COLO668 (cell line): ENCODE measurements at regions not wholly inside any gene's neighbourhood (a gene's known extent, or its start where the extent isn't known, plus 50 kb on each side); places are given as distances from the start of the nearest gene placed in this dataset.

Experiments
- DNase-seq: peaks from one replicate; lab custom pipeline; 2025; ENCODE audit not compliant: unreplicated experiment; lab: John Stamatoyannopoulos, UW

DNA sequence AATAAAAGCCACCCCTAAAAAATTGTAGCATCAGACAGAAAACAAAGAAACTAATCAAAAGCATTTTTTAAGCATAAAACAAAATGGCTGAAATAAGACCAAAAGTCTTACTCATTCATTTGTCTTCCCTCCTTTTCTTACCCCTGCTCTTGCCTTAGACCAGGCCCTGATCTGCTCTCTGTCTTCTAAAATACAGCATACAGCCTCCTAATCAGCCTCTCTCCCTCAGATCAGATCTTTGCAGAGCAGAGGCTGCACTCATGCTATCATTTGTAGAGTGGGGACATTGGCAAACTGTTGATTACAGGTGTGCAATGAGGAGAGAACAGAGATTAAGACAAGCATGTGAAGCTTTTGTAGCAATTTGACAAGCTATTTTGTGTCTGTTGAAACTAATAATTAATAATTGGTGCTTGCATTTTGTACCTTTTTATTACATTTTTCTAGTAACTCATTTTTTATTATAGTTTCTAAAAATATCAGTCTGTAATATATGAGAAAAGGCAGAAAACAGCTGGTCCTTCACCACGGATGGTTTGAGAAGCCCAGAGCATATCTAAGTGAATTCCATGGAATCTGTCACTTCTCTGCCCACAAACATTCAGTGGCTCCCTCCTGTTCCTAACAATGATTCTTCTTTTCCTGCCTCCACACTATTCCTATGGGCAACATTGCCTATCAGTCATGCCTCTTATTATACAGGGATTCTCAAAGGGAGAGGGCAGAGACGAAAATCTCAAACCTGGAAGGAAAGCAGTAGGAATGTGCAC is 286.2 kb upstream of the STT3B start:
- DNase-seq, result no peak

DNA sequence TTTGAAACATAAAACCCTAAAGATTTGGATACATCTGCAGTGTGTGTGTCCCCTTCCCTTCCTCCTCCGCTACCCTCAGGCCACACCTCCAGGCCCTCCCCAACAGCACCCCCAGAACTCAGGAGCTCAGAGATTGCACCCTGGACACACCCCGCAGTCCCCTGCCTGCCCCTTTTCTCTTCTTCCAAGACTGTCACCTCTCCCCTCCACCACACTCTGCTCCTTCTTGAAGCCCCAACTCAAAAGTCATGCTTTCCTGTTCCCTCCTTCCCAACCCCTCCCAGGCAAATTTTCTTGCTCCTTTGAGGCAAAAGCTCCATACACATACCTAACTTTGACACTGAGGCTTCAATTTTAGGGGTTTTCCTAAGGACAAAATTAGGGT is 285.7 kb upstream of the STT3B start:
- DNase-seq, result no peak

DNA sequence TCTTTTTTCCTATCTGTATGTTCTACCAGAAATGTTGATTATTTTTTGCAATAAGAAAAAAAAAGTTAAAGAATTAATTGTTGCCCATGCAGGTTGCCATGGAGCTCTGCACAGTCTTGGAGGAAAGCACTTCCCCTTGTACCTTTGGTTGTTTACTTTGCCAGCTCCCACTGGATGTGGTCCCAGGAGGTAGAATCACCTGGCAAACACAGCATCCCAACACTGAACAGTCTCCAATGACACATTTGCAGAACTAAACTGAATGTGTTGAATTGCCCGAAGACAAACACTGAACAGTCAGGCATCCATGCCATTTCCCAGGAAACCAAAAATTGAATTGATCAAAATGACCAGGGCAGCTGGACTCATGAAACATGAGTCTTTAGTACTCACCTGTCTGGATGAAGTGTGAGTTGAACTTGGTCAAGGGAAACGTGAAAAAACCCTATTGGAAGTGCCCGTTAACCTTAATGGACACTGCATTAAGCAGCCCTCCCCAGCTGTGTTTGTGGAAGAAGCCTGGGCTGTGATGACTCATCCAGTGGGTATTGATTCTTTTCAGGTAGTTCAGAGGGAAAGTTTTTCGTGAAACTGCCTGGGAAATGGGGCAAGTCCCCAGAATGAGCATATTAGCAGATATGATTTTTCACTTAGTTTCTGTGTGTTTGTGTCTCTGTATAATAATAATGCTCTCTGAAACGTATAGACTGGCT is 284.7 kb upstream of the STT3B start:
- peak; percentile 70 for DNase-seq

DNA sequence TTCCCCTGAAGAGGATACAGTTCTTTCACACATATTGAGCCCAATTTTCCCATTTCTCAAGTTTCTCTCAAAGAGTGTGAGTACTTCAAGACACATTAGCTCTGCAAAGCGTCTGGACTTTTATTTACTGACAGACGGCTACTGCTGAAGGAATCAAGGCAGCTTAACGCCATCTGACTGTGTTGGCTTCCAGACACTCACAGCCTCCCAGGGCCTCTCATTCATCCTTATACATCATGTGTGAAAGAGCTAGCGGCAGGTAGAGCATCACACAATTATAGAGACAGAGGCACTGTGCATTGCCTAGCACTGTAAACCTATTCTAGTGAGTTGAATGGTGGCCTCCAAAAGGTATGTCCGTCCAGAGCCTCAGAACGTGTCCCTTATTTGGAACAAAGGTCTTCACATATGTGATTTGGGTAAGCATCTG is 284.1 kb upstream of the STT3B start:
- peak; percentile 13 for DNase-seq

DNA sequence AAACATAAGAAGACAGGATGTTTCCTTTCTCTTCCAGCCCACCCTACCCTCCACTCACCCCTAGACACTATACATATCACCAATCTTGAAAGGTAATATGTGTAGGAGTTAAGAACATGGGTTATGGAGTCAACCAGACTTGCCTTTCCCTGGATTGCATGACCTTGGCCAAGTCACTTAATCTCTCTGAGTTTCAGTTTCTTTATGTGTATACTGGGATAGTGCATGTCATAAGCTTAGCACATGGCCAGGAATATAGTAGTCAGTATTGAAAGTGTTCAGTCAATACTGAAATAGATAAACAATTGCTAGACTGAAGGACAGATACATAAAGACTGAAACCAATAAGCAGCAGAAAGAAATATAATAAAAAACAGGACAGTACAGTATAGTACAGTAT is 283.2 kb upstream of the STT3B start:
- no peak for DNase-seq

DNA sequence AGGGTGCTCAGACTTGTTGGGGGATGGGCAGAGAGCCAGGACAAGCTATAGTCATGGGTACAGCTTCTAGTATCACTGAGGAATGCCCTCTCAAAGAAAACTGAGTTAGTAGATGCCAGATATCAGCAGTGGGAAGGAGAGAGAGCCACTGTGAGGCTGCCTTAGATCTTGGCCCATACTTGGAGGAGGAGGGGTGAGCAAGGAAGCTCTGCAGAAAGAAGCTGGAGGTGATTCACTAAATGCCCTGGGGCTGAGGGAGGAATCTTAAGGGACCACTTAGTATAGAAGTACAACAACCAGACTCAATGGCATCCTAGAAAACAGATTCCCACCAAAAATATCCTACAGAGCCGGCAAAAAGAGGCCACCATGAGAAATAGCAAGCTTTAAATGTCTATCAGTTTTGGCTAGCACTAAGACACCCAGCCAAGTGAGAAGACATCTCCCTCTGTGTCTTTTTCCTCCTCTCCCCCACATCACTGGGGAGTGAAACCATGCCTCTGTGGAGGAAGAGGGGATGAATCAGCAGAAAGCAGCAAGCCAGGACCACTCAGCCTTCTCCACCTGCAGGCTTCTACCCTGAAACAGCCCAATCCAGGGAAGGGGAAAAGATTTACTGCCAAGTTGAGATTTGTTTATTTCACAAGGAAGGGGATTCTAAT is 282.5 kb upstream of the STT3B start:
- DNase-seq, result no peak

DNA sequence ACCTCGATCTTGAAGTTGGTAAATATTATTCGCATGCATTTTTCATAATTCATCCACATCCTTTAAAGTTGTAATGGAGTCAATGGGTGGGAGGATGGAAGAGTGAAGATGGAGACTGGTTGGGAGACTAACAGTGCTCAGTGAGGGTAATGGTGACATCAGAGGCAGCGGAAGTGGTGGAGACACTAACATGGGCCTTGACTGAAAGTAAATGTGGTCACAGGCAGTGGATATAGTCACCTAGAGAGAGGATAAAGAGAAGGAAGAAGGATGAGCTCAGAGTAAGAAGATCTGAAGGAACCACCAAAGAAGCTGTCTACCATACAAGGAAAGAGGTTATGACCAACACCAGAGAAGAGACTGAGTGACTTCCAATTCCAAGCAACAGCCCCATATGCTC is 281.6 kb upstream of the STT3B start:
- no peak for DNase-seq

DNA sequence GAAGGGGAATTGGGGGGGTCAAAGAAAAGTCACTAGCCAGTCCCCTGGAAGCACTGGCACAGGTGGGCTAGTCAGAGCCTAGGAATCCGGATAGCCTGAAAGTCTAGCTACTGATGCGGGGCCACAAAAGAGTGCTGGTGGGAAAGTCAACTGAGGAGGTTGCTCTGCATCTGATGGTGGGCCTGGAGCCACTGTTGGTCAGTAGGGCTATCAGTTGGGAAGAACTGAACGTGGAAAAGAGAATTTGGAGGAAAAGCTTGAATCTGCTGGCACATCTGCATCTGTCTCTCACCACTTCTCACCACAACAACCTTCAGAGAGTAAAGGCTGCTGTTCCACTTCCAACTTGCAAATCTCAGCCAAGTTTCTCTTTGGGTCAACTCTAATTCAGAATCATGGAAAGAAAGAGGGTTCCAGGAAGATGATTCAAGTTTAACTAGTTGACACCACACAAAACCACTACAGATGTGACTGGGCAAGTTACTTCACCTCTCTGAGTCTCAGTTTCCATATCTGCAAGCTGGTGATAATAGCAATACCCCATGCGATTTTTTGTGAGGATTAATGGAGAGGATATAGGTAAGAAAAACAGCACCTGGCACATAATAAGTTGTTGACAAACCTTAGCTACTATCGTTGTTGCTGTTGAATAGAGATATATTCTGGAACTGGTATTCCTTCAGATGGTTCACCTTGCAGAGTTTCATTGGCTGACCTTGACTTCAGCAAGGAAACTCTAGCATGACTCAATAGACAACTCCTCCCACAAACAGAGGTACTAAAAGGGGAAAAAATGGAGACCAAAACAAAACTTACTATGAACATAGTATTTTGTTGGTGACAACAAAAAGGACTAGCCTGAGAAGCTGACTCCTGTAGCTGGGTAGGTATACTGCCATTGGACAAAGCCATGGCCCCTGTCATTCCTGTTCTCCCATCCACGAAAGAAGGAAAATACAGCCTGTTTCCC is 280.2 kb upstream of the STT3B start:
- DNase-seq, result no peak

DNA sequence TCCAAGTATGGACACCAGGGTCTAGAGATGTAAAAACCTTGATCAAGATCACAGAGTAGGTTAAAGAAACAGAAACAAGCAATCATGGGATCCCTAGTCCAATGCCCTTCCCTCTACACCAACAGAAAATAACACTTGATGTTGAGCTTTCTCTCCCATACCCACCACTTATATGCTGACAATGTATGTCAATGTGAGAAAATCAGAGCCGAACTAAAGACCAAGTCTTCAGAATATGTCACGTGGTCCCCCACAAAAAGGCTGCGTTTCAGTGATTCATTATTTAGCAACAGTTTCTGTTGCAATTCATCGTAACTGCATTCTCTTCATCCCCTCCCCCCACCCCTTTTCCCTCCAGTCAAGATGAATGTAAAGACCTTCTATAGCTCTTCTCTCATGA is 278.9 kb upstream of the STT3B start:
- no peak for DNase-seq

DNA sequence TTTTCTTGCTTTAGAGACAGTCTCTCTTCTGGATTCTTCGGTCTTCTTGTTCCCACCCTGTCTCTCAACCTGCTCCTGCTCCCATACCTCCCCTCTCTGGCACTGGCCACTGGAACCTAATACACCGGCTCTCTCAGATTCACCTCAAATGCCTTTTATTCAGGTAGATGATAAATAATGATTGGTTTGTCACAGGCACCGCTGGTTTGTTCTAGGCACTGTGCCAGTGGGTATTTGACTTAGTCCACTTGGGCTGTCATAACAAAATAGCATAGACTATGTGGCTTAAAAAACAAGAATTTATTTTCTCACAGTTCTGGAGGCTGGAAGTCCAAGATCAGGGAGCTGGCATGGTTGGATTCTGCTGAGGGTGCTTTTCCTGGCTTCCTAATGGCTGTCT is 278.2 kb upstream of the STT3B start:
- DNase-seq, result peak; percentile 5

DNA sequence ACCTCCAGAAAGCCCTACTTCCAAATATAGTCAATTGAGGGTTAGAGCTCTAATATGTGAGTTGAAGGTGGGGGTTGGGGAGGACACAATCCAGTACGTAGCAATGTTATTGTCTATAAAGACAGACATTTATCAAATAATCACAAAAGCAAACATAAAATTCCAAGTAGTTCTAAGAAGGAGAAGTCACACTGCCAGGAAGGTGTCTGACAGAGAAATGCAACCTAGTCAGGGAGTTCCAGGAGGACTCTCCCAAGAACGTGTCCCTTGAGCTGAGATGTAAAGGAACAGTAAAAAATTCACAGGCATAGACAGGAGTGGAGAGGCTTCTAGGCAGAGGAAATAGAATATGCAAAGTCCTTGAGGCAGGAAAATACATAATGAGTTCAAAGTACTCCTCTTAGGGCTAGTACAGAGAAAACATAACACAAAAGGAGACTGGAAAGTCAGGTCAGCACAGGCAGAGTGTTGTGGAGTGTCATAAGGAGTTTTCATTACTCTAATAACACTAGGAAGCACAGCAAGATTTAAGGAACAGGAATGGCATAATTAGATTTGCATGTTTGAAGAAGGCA is 277.6 kb upstream of the STT3B start:
- no peak for DNase-seq

DNA sequence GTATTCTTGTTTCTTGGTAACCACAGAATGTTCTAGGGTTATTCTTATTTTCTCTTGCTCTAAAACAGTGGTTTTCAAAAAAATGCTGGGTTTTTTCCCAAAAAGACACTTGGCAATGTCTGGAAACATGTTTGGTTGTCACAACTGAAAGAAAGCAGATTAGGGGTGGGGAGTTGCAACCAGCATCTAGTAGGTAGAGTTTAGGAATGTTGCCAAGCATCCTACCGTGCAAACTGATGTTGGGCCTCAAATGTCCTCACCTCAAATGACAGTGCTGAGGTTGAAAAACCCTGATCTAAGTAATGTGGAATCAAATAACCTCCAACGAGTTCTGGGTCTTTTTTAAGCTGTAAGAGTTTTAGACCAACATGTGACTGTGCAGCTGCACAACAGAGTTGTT is 270.5 kb upstream of the STT3B start:
- no peak for DNase-seq

DNA sequence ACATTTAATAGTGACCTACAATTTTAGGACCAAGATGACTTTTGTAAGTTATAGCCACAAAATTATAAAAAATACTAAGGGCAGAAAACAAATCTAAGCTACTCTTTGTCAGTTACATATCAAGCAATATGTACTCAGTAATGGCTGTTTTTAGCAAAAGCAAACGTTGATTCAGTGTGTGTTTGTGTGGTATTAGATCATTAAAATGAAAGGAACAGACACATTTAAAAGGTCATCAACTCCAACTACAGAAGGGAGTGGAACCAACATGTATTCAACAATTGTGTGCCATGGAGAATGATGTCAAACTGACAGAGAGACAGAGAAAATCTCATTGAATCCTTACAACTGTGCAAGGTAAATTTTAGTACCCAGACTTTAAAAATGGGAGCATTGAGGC is 268.8 kb upstream of the STT3B start:
- no peak for DNase-seq

DNA sequence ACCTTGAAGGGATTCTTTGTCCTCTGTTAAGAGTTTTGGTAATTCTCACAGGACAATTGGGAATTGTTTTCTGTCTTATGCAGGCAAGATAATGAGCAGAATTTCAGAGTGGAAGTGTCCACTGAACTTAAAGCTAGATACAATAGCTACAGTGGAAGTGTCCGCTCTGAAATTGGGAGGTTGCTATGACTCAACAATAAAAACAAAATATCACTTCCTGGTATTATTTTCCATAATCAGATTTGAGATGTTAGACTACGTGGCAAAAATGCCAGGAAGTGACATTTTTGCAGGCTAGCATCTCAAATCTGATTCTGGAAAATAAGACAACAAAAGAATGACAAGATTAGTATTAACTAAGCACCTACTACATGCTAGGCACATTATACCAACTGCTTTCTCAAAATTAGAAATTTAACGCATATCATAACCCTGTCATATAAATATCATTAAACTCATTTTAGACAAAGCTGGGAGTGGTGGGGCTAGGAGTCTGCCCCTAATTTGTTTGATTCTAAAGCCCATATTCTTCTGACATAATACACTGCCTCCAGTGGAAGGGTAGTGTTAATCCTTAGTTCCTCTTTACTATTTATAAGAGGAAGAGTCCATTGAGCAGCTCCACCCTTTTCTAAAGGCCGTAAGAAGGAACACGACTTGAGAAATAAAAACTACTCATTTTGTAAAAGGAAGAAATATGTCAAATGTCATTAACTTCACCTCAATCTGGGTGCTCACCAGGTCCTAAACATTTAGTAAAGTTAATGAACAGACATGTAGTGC is 266.9 kb upstream of the STT3B start:
- no peak for DNase-seq

DNA sequence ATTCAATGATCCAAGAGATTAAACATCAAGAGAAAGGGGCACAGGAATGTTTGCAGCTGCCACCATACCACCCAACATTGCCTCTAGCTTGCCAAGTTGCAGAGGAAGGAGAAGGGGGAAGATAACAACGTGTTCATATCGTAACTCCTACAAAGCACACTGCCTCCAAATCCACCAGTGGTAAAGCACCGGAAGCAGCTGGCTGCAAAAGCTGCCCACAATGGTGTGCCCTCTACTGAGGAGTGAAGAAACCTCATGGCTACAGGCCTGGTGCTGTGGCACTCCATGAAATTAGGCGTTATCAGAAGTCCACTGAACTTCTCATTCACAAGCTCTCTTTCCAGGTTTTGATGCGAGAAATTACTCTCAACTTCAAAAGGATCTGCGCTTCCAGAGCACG is 263.9 kb upstream of the STT3B start:
- DNase-seq, result no peak

DNA sequence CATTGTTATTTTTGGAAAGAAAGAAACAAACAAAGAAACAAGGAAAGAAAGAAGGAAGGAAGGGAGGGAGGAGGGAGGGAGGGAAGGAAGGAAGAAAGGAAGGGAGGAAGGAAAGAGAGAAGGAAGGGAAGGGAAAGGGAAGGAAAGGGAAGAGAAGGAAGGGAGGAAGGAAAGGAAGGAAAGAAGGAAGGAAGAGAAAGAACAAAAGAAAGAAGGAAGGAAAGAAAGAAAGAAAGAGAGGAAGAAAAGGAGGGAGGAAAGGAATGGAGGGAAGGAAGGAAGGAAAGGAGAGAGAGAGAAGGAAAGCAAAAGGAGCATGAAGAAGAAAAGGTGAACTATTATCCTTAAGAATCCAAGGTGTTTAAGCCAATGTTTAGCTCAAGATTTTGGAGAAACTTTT is 262.7 kb upstream of the STT3B start:
- DNase-seq, result no peak

DNA sequence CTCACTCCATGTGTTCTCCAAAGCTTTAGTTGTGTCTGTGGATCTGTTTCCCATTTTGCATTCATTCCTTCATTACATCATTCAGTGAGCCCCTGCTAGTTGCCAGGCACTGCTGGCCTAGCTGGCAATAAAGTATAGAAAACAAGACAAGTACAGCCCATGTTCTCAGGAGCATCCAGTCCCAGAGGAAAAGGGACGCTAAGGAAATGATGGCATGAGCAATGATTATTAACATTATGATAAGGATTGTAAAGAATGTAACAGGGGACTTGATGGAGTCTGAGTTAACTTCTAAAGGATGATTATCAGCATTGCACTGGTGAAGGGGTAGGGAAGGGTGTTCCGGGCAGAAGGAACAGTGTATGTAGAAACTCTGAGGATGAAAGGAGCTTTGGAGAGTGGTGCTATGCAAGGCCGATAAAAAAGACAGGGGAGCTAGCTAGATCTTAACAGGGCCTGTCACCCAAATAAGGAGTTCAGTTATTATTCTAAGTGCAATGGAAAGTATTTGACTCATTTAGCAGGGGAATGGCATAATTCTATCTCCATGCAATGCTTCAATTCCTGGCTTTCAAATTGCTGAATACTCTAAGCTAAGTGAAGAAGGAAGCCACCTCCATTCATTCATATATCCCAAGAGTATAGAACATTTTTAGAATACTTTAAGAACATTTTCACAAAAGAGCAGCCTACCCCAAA is 258.2 kb upstream of the STT3B start:
- DNase-seq, result no peak

DNA sequence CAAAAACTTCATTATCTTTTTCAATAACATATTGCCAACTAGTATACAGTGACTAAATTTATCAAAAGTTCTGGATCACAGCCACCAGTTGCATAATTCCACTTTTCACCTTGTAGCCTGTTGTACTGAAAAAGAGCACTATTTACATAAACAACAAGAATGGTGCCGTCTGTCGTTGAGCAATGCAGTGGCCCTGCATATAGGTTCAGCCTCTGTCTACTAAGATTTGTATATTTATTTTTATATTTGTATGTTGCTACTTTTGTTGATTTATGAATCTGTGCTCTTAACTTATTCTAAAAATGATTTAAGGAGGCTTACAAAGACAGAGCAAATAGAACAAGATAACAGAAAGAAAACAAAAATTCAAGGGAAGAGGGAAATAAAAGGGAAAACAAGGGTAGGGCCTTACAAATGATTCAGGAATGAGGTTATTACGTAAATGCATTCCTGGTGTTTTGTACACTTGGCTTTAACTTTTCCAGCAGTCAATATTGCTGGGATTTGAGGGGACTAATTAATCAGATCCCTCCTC is 257.6 kb upstream of the STT3B start:
- no peak for DNase-seq

DNA sequence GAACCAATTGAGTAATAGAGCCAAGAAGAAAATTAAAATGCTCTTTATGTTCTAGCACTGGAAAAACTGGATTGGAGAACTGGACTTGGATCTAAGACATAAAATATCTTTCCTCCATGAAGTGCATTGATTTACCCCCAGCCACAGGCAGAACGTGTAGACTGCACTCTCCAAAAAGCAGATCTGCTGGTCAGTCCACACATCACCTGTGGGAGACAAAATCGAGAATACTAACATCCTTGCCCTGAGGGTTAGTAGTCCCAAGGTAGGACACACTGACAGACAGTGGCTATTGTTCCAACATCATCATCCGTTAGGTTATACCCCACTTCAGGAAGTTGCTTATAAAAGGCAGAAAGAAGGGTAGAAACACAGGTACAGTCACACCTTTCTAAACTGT is 257.1 kb upstream of the STT3B start:
- DNase-seq, result no peak
